ENCODE measurements at regions not wholly inside any gene's neighbourhood (a gene's known extent, or its start where the extent isn't known, plus 50 kb on each side); places are given as distances from the start of the nearest gene placed in this dataset.
"Not testable (repeated sequence)": the region's sequence is repeated elsewhere in the genome, so short reads cannot be mapped to it uniquely, and the experiment has no call there.

GRCh38 chr6:104460738-104461483 lies 398.8 kb downstream of the HACE1 start:
- Histone ChIP-seq H3K4me3 (ENCODE audit: insufficient read depth in 1 of 2, low read depth in 1 of 2, low read length in 2 of 2) (no peak overlapping the region), H3K79me1 (replicated peaks; ENCODE audit: low read length, poor library complexity, severe bottlenecking) (no peaks in the 10 kb centered on the region), H3K9ac (ENCODE audit: low read length) (no peak overlapping the region), H3K36me3 (ENCODE audit: control insufficient read depth in 1 of 2, insufficient read depth in 2 of 2, low read depth in 1 of 2, low read length in 2 of 2) (no peaks in the 10 kb centered on the region), H3K27ac (ENCODE audit: low read length, poor library complexity, severe bottlenecking) (no peak overlapping the region), H2BK5ac (ENCODE audit: low read depth, low read length, poor library complexity, severe bottlenecking) (no peak overlapping the region), H3K4me1 (ENCODE audit: control insufficient read depth, insufficient read depth, low read depth, low read length) (no peaks in the 10 kb centered on the region), H2BK15ac (ENCODE audit: low read depth, poor library complexity, severe bottlenecking) (no peak overlapping the region), H3K9me3 (ENCODE audit: control insufficient read depth, low read length) (no peaks in the 10 kb centered on the region), H2AK5ac (ENCODE audit: low read length, severe bottlenecking) (no peak overlapping the region), H2BK12ac (ENCODE audit: low read length in 2 of 2) (no peak overlapping the region), H3K27me3 (ENCODE audit: control insufficient read depth in 1 of 2, insufficient read depth in 1 of 2, low read length in 2 of 2) (no peaks in the 10 kb centered on the region), H4K91ac (ENCODE audit: low read length) (no peak overlapping the region), H3K4ac (ENCODE audit: low read depth in 1 of 2, low read length in 2 of 2) (no peak overlapping the region), H3K23ac (ENCODE audit: low read length in 2 of 2) (no peak overlapping the region), H3K18ac (ENCODE audit: low read depth in 1 of 2, low read length in 2 of 2) (no peak overlapping the region), H2BK120ac (ENCODE audit: low read depth, low read length) (no peak overlapping the region), H3K4me2 (ENCODE audit: low read length, poor library complexity, severe bottlenecking) (no peak overlapping the region), H3K14ac (ENCODE audit: low read length in 2 of 2) (no peak overlapping the region), H4K8ac (ENCODE audit: low read length) (no peak overlapping the region), H2AFZ (ENCODE audit: low read depth, low read length) (no peak overlapping the region)
- DNase-seq: no peak
- WGBS: 62% methylated on average over 2 of the region's 2 CpGs

GRCh38 chr6:104459543-104459942 lies 400.2 kb downstream of the HACE1 start:
- H3K23ac ChIP-seq (ENCODE audit: low read length in 2 of 2): no peak overlapping the region
- DNase-seq: no peak
- no peaks in the 10 kb centered on the region for H3K27me3 ChIP-seq (ENCODE audit: control insufficient read depth in 1 of 2, insufficient read depth in 1 of 2, low read length in 2 of 2)
- no peaks in the 10 kb centered on the region for H3K36me3 ChIP-seq (ENCODE audit: control insufficient read depth in 1 of 2, insufficient read depth in 2 of 2, low read depth in 1 of 2, low read length in 2 of 2)
- H3K79me1 ChIP-seq (replicated peaks; ENCODE audit: low read length, poor library complexity, severe bottlenecking): no peaks in the 10 kb centered on the region
- no peak overlapping the region for H2BK120ac ChIP-seq (ENCODE audit: low read depth, low read length)
- no peak overlapping the region for H3K4me3 ChIP-seq (ENCODE audit: insufficient read depth in 1 of 2, low read depth in 1 of 2, low read length in 2 of 2)
- H2BK12ac ChIP-seq (ENCODE audit: low read length in 2 of 2): no peak overlapping the region
- no peak overlapping the region for H3K9ac ChIP-seq (ENCODE audit: low read length)
- no CpG with 5 or more reads among the region's 1 CpG for WGBS
- H3K18ac ChIP-seq (ENCODE audit: low read depth in 1 of 2, low read length in 2 of 2): no peak overlapping the region
- H3K9me3 ChIP-seq (ENCODE audit: control insufficient read depth, low read length): no peaks in the 10 kb centered on the region
- no peak overlapping the region for H3K4ac ChIP-seq (ENCODE audit: low read depth in 1 of 2, low read length in 2 of 2)
- H4K8ac ChIP-seq (ENCODE audit: low read length): no peak overlapping the region
- H2BK5ac ChIP-seq (ENCODE audit: low read depth, low read length, poor library complexity, severe bottlenecking): no peak overlapping the region
- no peak overlapping the region for H3K27ac ChIP-seq (ENCODE audit: low read length, poor library complexity, severe bottlenecking)
- no peak overlapping the region for H2AFZ ChIP-seq (ENCODE audit: low read depth, low read length)
- no peak overlapping the region for H3K14ac ChIP-seq (ENCODE audit: low read length in 2 of 2)
- H2BK15ac ChIP-seq (ENCODE audit: low read depth, poor library complexity, severe bottlenecking): no peak overlapping the region
- H2AK5ac ChIP-seq (ENCODE audit: low read length, severe bottlenecking): no peak overlapping the region
- no peaks in the 10 kb centered on the region for H3K4me1 ChIP-seq (ENCODE audit: control insufficient read depth, insufficient read depth, low read depth, low read length)
- H4K91ac ChIP-seq (ENCODE audit: low read length): no peak overlapping the region
- H3K4me2 ChIP-seq (ENCODE audit: low read length, poor library complexity, severe bottlenecking): no peak overlapping the region

DNA sequence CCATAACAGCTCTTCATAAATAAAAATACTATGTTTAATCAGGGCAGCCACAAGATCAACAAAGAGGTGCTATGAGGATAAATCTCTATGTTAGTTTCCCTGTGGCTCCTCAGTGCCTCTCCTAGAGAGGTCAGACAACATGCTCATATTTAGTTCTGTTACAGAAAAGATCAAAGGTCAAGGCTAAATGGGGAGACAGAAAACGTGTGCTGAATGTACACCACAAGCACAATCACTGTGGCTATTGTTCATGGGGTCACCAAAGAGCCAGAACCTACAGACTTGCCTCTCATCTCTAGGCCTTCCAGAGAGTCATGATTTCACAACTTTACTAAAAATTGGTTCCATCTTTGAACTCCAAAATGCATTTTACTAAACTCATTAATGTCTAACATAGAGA lies 409.8 kb downstream of the HACE1 start:
- no peak overlapping the region for H3K4me3 ChIP-seq (ENCODE audit: insufficient read depth in 1 of 2, low read depth in 1 of 2, low read length in 2 of 2)
- no peak overlapping the region for H3K23ac ChIP-seq (ENCODE audit: low read length in 2 of 2)
- no peaks in the 10 kb centered on the region for H3K79me1 ChIP-seq (replicated peaks; ENCODE audit: low read length, poor library complexity, severe bottlenecking)
- no peaks in the 10 kb centered on the region for H3K36me3 ChIP-seq (ENCODE audit: control insufficient read depth in 1 of 2, insufficient read depth in 2 of 2, low read depth in 1 of 2, low read length in 2 of 2)
- H3K27ac ChIP-seq (ENCODE audit: low read length, poor library complexity, severe bottlenecking): no peak overlapping the region
- H4K8ac ChIP-seq (ENCODE audit: low read length): no peak overlapping the region
- no peak overlapping the region for H2BK5ac ChIP-seq (ENCODE audit: low read depth, low read length, poor library complexity, severe bottlenecking)
- H2BK120ac ChIP-seq (ENCODE audit: low read depth, low read length): no peak overlapping the region
- H3K9ac ChIP-seq (ENCODE audit: low read length): no peak overlapping the region
- H2BK15ac ChIP-seq (ENCODE audit: low read depth, poor library complexity, severe bottlenecking): no peak overlapping the region
- H3K14ac ChIP-seq (ENCODE audit: low read length in 2 of 2): no peak overlapping the region
- no peaks in the 10 kb centered on the region for H3K4me1 ChIP-seq (ENCODE audit: control insufficient read depth, insufficient read depth, low read depth, low read length)
- no peaks in the 10 kb centered on the region for H3K9me3 ChIP-seq (ENCODE audit: control insufficient read depth, low read length)
- no peak for DNase-seq
- no peak overlapping the region for H2AFZ ChIP-seq (ENCODE audit: low read depth, low read length)
- WGBS: 16% methylated on average over 1 of the region's 1 CpG
- no peak overlapping the region for H2BK12ac ChIP-seq (ENCODE audit: low read length in 2 of 2)
- no peaks in the 10 kb centered on the region for H3K27me3 ChIP-seq (ENCODE audit: control insufficient read depth in 1 of 2, insufficient read depth in 1 of 2, low read length in 2 of 2)
- H3K4me2 ChIP-seq (ENCODE audit: low read length, poor library complexity, severe bottlenecking): no peak overlapping the region
- no peak overlapping the region for H3K4ac ChIP-seq (ENCODE audit: low read depth in 1 of 2, low read length in 2 of 2)
- H4K91ac ChIP-seq (ENCODE audit: low read length): no peak overlapping the region
- H3K18ac ChIP-seq (ENCODE audit: low read depth in 1 of 2, low read length in 2 of 2): no peak overlapping the region
- no peak overlapping the region for H2AK5ac ChIP-seq (ENCODE audit: low read length, severe bottlenecking)

DNA sequence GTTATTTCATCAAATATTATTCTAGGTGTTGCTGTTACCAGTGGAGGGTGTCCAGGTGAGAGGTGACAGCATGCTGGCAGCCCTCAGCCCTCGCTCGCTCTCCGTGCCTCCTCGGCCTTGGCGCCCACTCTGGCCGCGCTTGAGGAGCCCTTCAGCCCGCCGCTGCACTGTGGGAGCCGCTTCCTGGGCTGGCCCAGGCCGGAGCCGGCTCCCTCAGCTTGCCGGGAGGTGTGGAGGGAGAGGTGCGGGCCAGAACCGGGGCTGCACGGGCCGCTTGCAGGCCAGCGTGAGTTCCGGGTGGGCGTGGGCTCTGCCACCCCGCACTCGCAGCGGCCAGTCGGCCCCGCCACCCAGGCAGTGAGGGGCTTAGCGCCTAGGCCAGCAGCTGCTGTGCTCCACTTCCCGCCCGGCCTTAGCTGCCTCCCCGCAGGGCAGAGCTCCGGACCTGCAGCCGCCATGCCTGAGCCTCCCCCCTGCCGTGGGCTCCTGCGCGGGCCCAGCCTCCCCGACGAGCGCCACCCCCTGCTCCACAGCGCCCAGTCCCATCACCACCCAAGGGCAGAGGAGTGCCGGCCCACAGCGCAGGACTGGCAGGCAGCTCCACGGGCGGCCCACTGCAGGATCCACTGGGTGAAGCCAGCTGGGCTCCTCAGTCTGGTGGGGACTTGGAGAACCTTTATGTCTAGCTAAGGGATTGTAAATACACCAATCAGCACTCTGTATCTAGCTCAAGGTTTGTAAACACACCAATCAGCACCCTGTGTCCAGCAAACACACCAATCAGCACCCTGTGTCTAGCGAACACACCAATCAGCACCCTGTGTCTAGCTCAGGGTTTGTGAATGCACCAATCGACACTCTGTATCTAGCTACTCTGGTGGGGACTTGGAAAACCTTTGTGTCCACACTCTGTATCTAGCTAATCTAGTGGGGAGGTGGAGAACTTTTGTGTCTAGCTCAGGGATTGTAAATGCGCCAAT lies 413.3 kb downstream of the HACE1 start:
- H3K27ac ChIP-seq (ENCODE audit: low read length, poor library complexity, severe bottlenecking); H3K4ac ChIP-seq (ENCODE audit: low read depth in 1 of 2, low read length in 2 of 2); H2AFZ ChIP-seq (ENCODE audit: low read depth, low read length); H3K79me1 ChIP-seq (replicated peaks; ENCODE audit: low read length, poor library complexity, severe bottlenecking); H3K4me1 ChIP-seq (ENCODE audit: control insufficient read depth, insufficient read depth, low read depth, low read length); H3K4me2 ChIP-seq (ENCODE audit: low read length, poor library complexity, severe bottlenecking); H2BK5ac ChIP-seq (ENCODE audit: low read depth, low read length, poor library complexity, severe bottlenecking); H3K18ac ChIP-seq (ENCODE audit: low read depth in 1 of 2, low read length in 2 of 2); H3K27me3 ChIP-seq (ENCODE audit: control insufficient read depth in 1 of 2, insufficient read depth in 1 of 2, low read length in 2 of 2); H3K9ac ChIP-seq (ENCODE audit: low read length); DNase-seq; H2BK15ac ChIP-seq (ENCODE audit: low read depth, poor library complexity, severe bottlenecking); H3K23ac ChIP-seq (ENCODE audit: low read length in 2 of 2); H2AK5ac ChIP-seq (ENCODE audit: low read length, severe bottlenecking); H2BK120ac ChIP-seq (ENCODE audit: low read depth, low read length); H3K9me3 ChIP-seq (ENCODE audit: control insufficient read depth, low read length); H3K36me3 ChIP-seq (ENCODE audit: control insufficient read depth in 1 of 2, insufficient read depth in 2 of 2, low read depth in 1 of 2, low read length in 2 of 2); H3K4me3 ChIP-seq (ENCODE audit: insufficient read depth in 1 of 2, low read depth in 1 of 2, low read length in 2 of 2); H2BK12ac ChIP-seq (ENCODE audit: low read length in 2 of 2); H3K14ac ChIP-seq (ENCODE audit: low read length in 2 of 2): not testable (repeated sequence)
- Histone ChIP-seq H4K8ac (ENCODE audit: low read length) (peak overlapping the region; percentile 54), H4K91ac (ENCODE audit: low read length) (peak overlapping the region; percentile 39)
- WGBS: 93% methylated on average over 42 of the region's 45 CpGs

Measured in mesenchymal stem cell (in vitro differentiated cells and primary cell).